Mucosa of descending colon (tissue), 3 donors: ENCODE measurements at regions not wholly inside any gene's neighbourhood (a gene's known extent, or its start where the extent isn't known, plus 50 kb on each side); places are given as distances from the start of the nearest gene placed in this dataset.

Experiments
- ATAC-seq: fragments of 200-7000 bp; cut with Tn5 transposase; one replicate; pipeline ENCODE4 v1.9.1; 2020; ENCODE audit warnings: mild to moderate bottlenecking, moderate library complexity
- DNase-seq, 3 donors: peaks; one replicate each; pipeline ENCODE4 v3.0.0-alpha.2; 2020
- H3K36me3 ChIP-seq: fragments of 200-600 bp; one replicate; pipeline ENCODE4 v1.8.0; 2021; ENCODE audit warnings: low read depth, mild to moderate bottlenecking
- H3K4me1 ChIP-seq: fragments of 200-600 bp; one replicate; pipeline ENCODE4 v1.8.0; 2021; ENCODE audit warnings: low read depth, mild to moderate bottlenecking
- H3K4me3 ChIP-seq: fragments of 200-600 bp; one replicate; pipeline ENCODE4 v1.8.0; 2021; ENCODE audit warnings: mild to moderate bottlenecking
- H3K9me3 ChIP-seq: fragments of 200-600 bp; one replicate; pipeline ENCODE4 v1.8.0; 2021; ENCODE audit warnings: mild to moderate bottlenecking
- intact Hi-C, 2 donors: fragments of 100-400 bp; cut with DNase I in 1 of 2; cut with micrococcal nuclease in 1 of 2; formaldehyde crosslinking; loops; one replicate each; pipeline versions ENCODE4 v1.11.0 to v1.11.1; 2022; cut with DNase I, micrococcal nuclease
- TF ChIP-seq, protein P1 (sequence below): fragments of 200-600 bp; IDR thresholded peaks from one replicate; pipeline ENCODE4 v1.8.0; 2022; ENCODE audit warnings: antibody characterized with exemption, mild to moderate bottlenecking
- donor health status: DM: no; HTN: no; CAD: no; lungs with moderate emphysema.
- donor health status: DM: no; HTN: no; CAD: no.
- donor health status: DM: no; HTN: yes; CAD: no.

DNA sequence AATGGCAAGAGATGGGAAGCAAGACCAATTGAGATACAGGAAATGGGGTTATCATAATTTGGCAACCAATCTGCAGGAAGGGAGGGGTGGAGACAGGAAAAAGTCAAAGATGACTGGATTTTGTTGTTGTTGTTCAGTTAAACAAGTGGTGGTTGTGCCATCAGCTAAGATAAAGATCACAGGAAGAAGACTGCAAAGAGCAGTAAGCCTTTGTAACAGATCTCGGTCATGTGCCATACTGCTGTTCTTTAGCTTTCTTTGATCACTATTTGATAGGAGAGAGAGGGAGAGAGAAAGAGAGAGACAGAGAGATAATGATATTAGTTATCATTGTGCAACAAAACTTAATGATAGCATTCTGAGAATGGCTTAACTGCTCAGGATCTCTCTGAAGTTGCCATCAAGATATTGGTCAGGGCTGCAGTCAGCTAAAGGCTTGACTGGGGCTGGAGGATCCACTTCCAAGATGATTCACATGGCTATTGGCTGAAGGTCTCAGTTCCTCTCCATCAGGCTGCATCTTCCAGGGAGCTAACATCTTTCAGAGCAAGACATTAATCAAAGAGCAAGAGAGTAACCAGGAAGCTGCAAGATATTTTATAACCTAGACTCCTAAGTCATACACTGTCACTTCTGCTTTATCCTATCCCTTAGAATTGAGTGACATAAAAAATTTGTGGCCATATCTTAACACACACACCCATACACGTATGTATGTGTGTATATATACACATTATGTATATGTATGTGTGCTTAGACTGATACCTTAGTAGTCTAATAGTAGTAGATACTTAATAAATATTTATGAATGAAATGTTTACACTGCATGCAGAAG is 405.0 kb downstream of the SHISA9 start:
- no peaks in the 10 kb centered on the region for H3K36me3 ChIP-seq
- intact Hi-C loops: no loop called here
- ATAC-seq: no peak
- no peaks in the 10 kb centered on the region for H3K4me1 ChIP-seq
- DNase-seq: no peak
- TF ChIP-seq, protein P1, sequence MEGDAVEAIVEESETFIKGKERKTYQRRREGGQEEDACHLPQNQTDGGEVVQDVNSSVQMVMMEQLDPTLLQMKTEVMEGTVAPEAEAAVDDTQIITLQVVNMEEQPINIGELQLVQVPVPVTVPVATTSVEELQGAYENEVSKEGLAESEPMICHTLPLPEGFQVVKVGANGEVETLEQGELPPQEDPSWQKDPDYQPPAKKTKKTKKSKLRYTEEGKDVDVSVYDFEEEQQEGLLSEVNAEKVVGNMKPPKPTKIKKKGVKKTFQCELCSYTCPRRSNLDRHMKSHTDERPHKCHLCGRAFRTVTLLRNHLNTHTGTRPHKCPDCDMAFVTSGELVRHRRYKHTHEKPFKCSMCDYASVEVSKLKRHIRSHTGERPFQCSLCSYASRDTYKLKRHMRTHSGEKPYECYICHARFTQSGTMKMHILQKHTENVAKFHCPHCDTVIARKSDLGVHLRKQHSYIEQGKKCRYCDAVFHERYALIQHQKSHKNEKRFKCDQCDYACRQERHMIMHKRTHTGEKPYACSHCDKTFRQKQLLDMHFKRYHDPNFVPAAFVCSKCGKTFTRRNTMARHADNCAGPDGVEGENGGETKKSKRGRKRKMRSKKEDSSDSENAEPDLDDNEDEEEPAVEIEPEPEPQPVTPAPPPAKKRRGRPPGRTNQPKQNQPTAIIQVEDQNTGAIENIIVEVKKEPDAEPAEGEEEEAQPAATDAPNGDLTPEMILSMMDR: no peak
- no peak overlapping the region for H3K4me3 ChIP-seq
- peaks cover 4% of the 10 kb centered on the region for H3K9me3 ChIP-seq

DNA sequence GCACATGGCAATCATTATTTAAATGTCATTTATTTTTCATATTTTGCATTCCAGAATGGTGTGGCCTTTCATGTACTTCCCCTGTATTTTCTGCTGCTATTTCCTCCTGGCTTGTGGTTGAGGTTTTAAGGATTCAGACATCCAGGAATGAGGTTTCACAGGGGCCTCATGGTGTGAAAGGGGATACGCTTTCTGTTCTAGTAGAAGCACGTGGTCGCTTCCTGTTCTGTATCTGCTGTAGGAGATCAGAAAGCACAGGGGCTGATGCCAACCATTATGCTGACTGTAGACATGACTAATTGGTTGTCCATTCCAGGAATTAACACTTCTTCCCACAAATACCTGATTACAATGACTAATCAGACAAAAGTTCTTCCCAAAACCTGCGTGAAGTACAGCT is 405.9 kb downstream of the SHISA9 start:
- ATAC-seq: no peak
- TF ChIP-seq, protein P1: no peak
- Histone ChIP-seq H3K4me3 (no peak overlapping the region), H3K4me1 (no peaks in the 10 kb centered on the region), H3K36me3 (no peaks in the 10 kb centered on the region), H3K9me3 (peaks cover 13% of the 10 kb centered on the region)
- DNase-seq: no peak
- intact Hi-C loops: no loop called here

DNA sequence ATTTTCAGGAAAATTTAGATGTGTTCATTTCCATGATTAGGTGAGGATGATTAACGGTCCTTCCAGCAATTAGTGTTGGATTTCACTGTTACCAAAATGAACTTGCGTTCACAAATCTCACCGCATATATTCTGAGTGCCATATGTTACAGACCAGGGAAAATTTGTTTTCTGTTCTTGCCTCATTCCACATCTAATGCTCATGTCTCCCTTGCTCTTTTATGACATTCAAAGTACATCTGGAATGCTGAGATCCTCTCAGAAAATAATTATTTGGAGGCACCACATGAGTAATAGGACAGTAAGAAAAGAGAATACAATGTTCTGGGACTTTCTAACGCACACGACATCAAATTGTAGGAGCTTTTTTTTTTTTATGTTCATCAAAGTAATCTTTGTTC is 406.5 kb downstream of the SHISA9 start:
- DNase-seq (no peak), ATAC-seq (no peak)
- Histone ChIP-seq H3K36me3 (no peaks in the 10 kb centered on the region), H3K4me1 (no peaks in the 10 kb centered on the region), H3K4me3 (no peak overlapping the region), H3K9me3 (peaks cover 13% of the 10 kb centered on the region)
- intact Hi-C loops: no loop called here
- TF ChIP-seq, protein P1: no peak

DNA sequence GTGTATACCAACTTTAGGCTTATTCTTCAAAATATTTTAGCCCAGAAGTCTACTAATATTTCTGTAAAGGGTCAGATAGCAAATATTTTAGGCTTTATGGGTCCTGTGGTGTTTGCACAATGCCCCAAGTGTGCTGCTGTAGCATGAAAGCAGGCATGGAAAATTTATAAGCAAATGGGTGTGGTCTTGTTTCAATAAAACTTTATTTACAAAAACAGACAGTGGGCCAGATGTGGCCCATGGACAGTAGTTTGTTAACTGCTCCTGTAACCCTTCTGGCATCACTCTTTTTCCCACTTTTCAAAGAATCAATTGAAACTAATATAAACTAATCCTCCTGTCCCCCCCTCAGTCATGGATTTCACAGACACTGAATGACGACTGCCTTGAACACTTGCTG is 410.7 kb downstream of the SHISA9 start:
- intact Hi-C loops: no loop called here
- TF ChIP-seq, protein P1: no peak
- no peak overlapping the region for H3K4me3 ChIP-seq
- no peaks in the 10 kb centered on the region for H3K36me3 ChIP-seq
- DNase-seq: no peak
- peaks cover 9% of the 10 kb centered on the region for H3K9me3 ChIP-seq
- no peaks in the 10 kb centered on the region for H3K4me1 ChIP-seq
- no peak for ATAC-seq

DNA sequence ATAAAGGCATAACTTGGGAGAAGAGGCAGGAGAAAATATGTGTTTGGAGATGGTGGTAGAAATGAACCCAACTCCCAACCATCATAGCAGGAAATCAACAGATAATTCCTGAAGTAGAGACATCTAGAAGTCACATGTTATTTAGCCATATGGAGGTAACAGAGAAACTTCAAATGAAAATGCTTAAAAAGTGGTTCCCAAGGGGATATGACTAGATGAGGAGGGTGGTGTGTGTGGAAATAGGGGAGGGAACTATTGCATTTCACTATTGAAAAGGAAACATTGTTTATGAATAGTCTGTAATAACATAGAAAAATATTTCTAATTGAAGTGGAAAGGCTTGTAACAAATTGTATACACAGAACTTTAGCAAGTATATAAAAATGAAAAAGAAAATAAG is 412.0 kb downstream of the SHISA9 start:
- DNase-seq (no peak), ATAC-seq (no peak)
- TF ChIP-seq, protein P1: no peak
- no peak overlapping the region for H3K4me3 ChIP-seq
- H3K36me3 ChIP-seq: no peaks in the 10 kb centered on the region
- intact Hi-C loops: no loop called here
- no peaks in the 10 kb centered on the region for H3K4me1 ChIP-seq
- peaks cover 9% of the 10 kb centered on the region for H3K9me3 ChIP-seq

DNA sequence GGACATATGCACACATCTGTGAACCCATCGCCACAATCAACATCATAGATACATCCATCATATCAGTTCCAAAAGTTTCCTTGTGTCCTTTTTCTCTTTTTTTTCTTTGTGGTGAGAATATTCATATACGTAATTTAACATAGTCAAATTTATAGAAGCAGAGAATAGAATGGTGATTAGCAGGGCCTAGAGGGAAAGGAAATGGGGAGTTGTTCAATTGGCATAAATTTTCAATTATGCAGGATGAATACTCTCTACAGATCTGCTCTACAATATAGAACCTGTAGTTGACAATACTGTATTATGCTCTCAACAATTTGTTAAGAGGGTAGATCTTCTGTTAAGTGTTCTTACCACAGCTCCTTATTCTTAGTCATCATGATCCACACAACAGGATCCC is 413.2 kb downstream of the SHISA9 start:
- H3K4me3 ChIP-seq: no peak overlapping the region
- intact Hi-C loops: no loop called here
- H3K9me3 ChIP-seq: peaks cover 9% of the 10 kb centered on the region
- no peaks in the 10 kb centered on the region for H3K4me1 ChIP-seq
- DNase-seq (no peak), ATAC-seq (no peak)
- H3K36me3 ChIP-seq: no peaks in the 10 kb centered on the region
- TF ChIP-seq, protein P1: no peak
